A673 (cell line): ENCODE measurements at regions not wholly inside any gene's neighbourhood (a gene's known extent, or its start where the extent isn't known, plus 50 kb on each side); places are given as distances from the start of the nearest gene placed in this dataset.

Experiments used
- BruUV-seq: library from RNA; stranded (reverse); fragments of 400-500 nt; replicated peaks from 2 replicates; lab custom pipeline; 2021; lab: Mats Ljungman, UMichigan
- CTCF ChIA-PET: fragments of 300-600 bp; sonication (Branson Sonifier 250); formaldehyde crosslinking; loops from one replicate; lab custom pipeline; 2022; ENCODE audit warnings: antibody characterized with exemption; lab: Charles Lee
- POLR2A ChIA-PET: fragments of 300-600 bp; sonication (Branson Sonifier 250); formaldehyde crosslinking; loops from one replicate; lab custom pipeline; 2022; ENCODE audit warnings: antibody characterized with exemption; ENCODE audit not compliant: low non-redundant PET; lab: Charles Lee
- DNase-seq: peaks from one replicate; pipeline ENCODE4 v3.0.0-alpha.2; 2015; ENCODE audit warnings: low spot score
- H3K27ac ChIP-seq: fragments of 200-600 bp; sonication (generic); 2 replicates; pipeline ENCODE4 v1.5.1; 2016; ENCODE audit warnings: mixed run types, low read depth, mild to moderate bottlenecking, mixed read lengths, antibody characterized with exemption, low read length; ENCODE audit not compliant: poor library complexity, severe bottlenecking
- H3K27me3 ChIP-seq: fragments of 200-600 bp; sonication (generic); replicated peaks from 2 replicates; pipeline ENCODE4 v1.6.1; 2017; ENCODE audit warnings: mixed run types, low read depth, mild to moderate bottlenecking, mixed read lengths, antibody characterized with exemption, low read length; ENCODE audit not compliant: insufficient read depth, poor library complexity
- H3K36me3 ChIP-seq: fragments of 200-600 bp; sonication (generic); 2 replicates; pipeline ENCODE4 v1.6.1; 2016; ENCODE audit warnings: mixed run types, mild to moderate bottlenecking, mixed read lengths, antibody characterized with exemption, low read length; ENCODE audit not compliant: insufficient read depth, poor library complexity, severe bottlenecking
- H3K4me1 ChIP-seq: fragments of 200-600 bp; sonication (generic); 2 replicates; pipeline ENCODE4 v1.6.1; 2017; ENCODE audit warnings: mixed run types, mild to moderate bottlenecking, mixed read lengths, antibody characterized with exemption, low read length; ENCODE audit not compliant: insufficient read depth, poor library complexity, severe bottlenecking
- H3K4me3 ChIP-seq: fragments of 200-600 bp; sonication (generic); 2 replicates; pipeline ENCODE4 v1.5.1; 2016; ENCODE audit warnings: low read depth, mixed run types, mild to moderate bottlenecking, mixed read lengths, low read length; ENCODE audit not compliant: poor library complexity, severe bottlenecking
- H3K9me3 ChIP-seq: fragments of 200-600 bp; sonication (generic); 2 replicates; pipeline ENCODE4 v1.6.1; 2016; ENCODE audit warnings: mixed run types, low read depth, mild to moderate bottlenecking, mixed read lengths, antibody characterized with exemption, low read length; ENCODE audit not compliant: poor library complexity, severe bottlenecking
- EZH2 ChIP-seq: fragments of 200-600 bp; sonication (generic); IDR thresholded peaks from 2 replicates; pipeline ENCODE4 v1.6.1; 2017; ENCODE audit warnings: borderline replicate concordance, low read depth, mild to moderate bottlenecking, mixed read lengths, antibody characterized with exemption, low read length; ENCODE audit not compliant: poor library complexity, severe bottlenecking
- intact Hi-C: fragments of 100-400 bp; cut with micrococcal nuclease; formaldehyde crosslinking; loops from one replicate; pipeline ENCODE4 v1.10.0; 2022; ENCODE audit not compliant: unreplicated experiment
- TF ChIP-seq, protein P1 (sequence below): fragments of 300-800, 200-600 bp; sonication (generic); conservative IDR thresholded peaks from 2 replicates; pipeline ENCODE4 v1.5.1; 2017; ENCODE audit warnings: low read depth, mild to moderate bottlenecking, antibody characterized with exemption, low read length, moderate library complexity, mixed read lengths

GRCh38 chr9:104276709-104277245, 182.7 kb downstream of the SMC2 start:
- Histone ChIP-seq H3K4me3 (no peak overlapping the region), H3K4me1 (no peaks in the 10 kb centered on the region), H3K36me3 (no peaks in the 10 kb centered on the region), H3K27me3 (no peaks in the 10 kb centered on the region), H3K9me3 (no peaks in the 10 kb centered on the region), H3K27ac (no peak overlapping the region)
- DNase-seq, result no peak
- POLR2A ChIA-PET, result no interaction called here
- no peak for TF ChIP-seq EZH2
- TF ChIP-seq, protein P1, sequence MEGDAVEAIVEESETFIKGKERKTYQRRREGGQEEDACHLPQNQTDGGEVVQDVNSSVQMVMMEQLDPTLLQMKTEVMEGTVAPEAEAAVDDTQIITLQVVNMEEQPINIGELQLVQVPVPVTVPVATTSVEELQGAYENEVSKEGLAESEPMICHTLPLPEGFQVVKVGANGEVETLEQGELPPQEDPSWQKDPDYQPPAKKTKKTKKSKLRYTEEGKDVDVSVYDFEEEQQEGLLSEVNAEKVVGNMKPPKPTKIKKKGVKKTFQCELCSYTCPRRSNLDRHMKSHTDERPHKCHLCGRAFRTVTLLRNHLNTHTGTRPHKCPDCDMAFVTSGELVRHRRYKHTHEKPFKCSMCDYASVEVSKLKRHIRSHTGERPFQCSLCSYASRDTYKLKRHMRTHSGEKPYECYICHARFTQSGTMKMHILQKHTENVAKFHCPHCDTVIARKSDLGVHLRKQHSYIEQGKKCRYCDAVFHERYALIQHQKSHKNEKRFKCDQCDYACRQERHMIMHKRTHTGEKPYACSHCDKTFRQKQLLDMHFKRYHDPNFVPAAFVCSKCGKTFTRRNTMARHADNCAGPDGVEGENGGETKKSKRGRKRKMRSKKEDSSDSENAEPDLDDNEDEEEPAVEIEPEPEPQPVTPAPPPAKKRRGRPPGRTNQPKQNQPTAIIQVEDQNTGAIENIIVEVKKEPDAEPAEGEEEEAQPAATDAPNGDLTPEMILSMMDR, result no peak
- BruUV-seq, result no TSS peak
- CTCF ChIA-PET, result no interaction called here
- intact Hi-C loops, result no loop called here

GRCh38 chr9:104278929-104279496, 184.9 kb downstream of the SMC2 start:
- ChIA-PET CTCF (no interaction called here), POLR2A (no interaction called here)
- H3K4me1 ChIP-seq, result no peaks in the 10 kb centered on the region
- intact Hi-C loops, result no loop called here
- DNase-seq, result no peak
- H3K27me3 ChIP-seq, result no peaks in the 10 kb centered on the region
- no peak for TF ChIP-seq EZH2
- TF ChIP-seq, protein P1, result no peak
- H3K4me3 ChIP-seq, result no peak overlapping the region
- BruUV-seq, result no TSS peak
- no peak overlapping the region for H3K27ac ChIP-seq
- no peaks in the 10 kb centered on the region for H3K9me3 ChIP-seq
- no peaks in the 10 kb centered on the region for H3K36me3 ChIP-seq

DNA sequence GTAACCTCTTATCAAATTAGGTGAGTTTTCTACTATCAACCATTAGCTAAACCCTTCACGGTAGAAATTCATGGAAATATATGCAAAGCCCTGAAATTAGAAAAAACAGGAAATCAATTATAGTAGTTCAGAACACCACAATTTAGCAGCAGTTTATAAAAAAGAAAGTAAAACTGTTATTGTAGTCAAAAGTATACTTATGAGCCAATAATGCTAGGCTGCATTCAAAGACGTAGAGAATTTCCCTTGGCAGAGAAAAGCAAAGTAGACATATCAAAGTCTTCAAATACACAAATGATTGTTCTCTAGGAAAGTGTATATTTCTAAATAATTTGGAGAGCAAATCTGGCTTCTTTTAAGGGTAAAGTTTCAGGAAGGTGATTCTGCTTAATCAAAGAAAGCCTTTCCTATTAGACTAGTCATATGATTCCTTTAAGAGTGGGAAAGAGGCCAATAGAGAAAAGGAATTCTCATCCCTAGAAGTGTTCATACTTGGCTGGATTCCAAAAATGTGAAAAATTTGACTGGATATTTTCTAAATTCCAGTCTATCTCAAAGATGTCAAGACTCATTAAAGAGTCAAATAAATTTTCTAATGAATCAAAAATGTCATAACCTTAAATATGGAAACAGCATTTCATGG, 185.5 kb downstream of the SMC2 start:
- TF ChIP-seq, protein P1, result no peak
- no peak for TF ChIP-seq EZH2
- peak; percentile 17 for DNase-seq
- no peak overlapping the region for H3K4me3 ChIP-seq
- no peak overlapping the region for H3K27ac ChIP-seq
- H3K27me3 ChIP-seq, result no peaks in the 10 kb centered on the region
- CTCF ChIA-PET, result no interaction called here
- intact Hi-C loops, result no loop called here
- POLR2A ChIA-PET, result no interaction called here
- no peaks in the 10 kb centered on the region for H3K4me1 ChIP-seq
- BruUV-seq, result no TSS peak
- H3K36me3 ChIP-seq, result no peaks in the 10 kb centered on the region
- H3K9me3 ChIP-seq, result no peaks in the 10 kb centered on the region
